HUES48 (cell line): ENCODE measurements at regions not wholly inside any gene's neighbourhood (a gene's known extent, or its start where the extent isn't known, plus 50 kb on each side); places are given as distances from the start of the nearest gene placed in this dataset.

ENCODE experiments used
- H3K27ac ChIP-seq: one replicate; pipeline ENCODE4 v1.7.0; 2013; ENCODE audit warnings: low read depth, low read length, inconsistent platforms
- H3K27me3 ChIP-seq: 2 replicates; pipeline ENCODE4 v1.6.1; 2013; ENCODE audit warnings: mild to moderate bottlenecking, low read length; ENCODE audit not compliant: control insufficient read depth, insufficient read depth
- H3K36me3 ChIP-seq: 2 replicates; pipeline ENCODE4 v1.6.1; 2013; ENCODE audit warnings: low read length; ENCODE audit not compliant: control insufficient read depth, insufficient read depth
- H3K4me1 ChIP-seq: 2 replicates; pipeline ENCODE4 v1.6.1; 2013; ENCODE audit warnings: mild to moderate bottlenecking, low read length; ENCODE audit not compliant: control insufficient read depth, insufficient read depth
- H3K4me3 ChIP-seq: 2 replicates; pipeline ENCODE4 v1.5.1; 2013; ENCODE audit warnings: mild to moderate bottlenecking, low read depth, low read length
- H3K9ac ChIP-seq: 2 replicates; pipeline ENCODE4 v1.6.1; 2013; ENCODE audit warnings: mild to moderate bottlenecking, low read depth, low read length, moderate library complexity
- H3K9me3 ChIP-seq: 2 replicates; pipeline ENCODE4 v1.6.1; 2013; ENCODE audit warnings: low read length; ENCODE audit not compliant: control insufficient read depth, insufficient read depth

- H3K4me1 ChIP-seq: no peaks in the 10 kb centered on the region; the same call in 1 of the 2 replicates
- no peaks in the 10 kb centered on the region for H3K27me3 ChIP-seq
- no peak overlapping the region for H3K27ac ChIP-seq
- H3K9ac ChIP-seq: no peak overlapping the region
- no peaks in the 10 kb centered on the region for H3K9me3 ChIP-seq
- H3K36me3 ChIP-seq: no peaks in the 10 kb centered on the region
- no peak overlapping the region for H3K4me3 ChIP-seq
Measured at GRCh38 chr4:152075253-152075928, 314.6 kb upstream of the GATB start.

- Histone ChIP-seq H3K36me3 (no peaks in the 10 kb centered on the region), H3K27ac (no peak overlapping the region), H3K4me1 (no peaks in the 10 kb centered on the region; the same call in 1 of the 2 replicates), H3K9ac (no peak overlapping the region), H3K27me3 (no peaks in the 10 kb centered on the region), H3K4me3 (no peak overlapping the region), H3K9me3 (no peaks in the 10 kb centered on the region)
Measured at GRCh38 chr4:152074573-152074972, 313.8 kb upstream of the GATB start.

- Histone ChIP-seq H3K27ac (no peak overlapping the region), H3K36me3 (no peaks in the 10 kb centered on the region), H3K27me3 (no peaks in the 10 kb centered on the region), H3K4me1 (no peaks in the 10 kb centered on the region; the same call in 1 of the 2 replicates), H3K9ac (no peak overlapping the region), H3K9me3 (no peaks in the 10 kb centered on the region), H3K4me3 (no peak overlapping the region)
Measured at GRCh38 chr4:152074088-152074437, 313.3 kb upstream of the GATB start.

- H3K4me3 ChIP-seq: no peak overlapping the region
- H3K9me3 ChIP-seq: no peaks in the 10 kb centered on the region
- no peaks in the 10 kb centered on the region for H3K36me3 ChIP-seq
- H3K4me1 ChIP-seq: no peaks in the 10 kb centered on the region; the same call in none of the 2 replicates
- H3K9ac ChIP-seq: no peak overlapping the region
- H3K27ac ChIP-seq: no peak overlapping the region
- H3K27me3 ChIP-seq: no peaks in the 10 kb centered on the region
Measured at GRCh38 chr4:152073351-152074087, 312.7 kb upstream of the GATB start.

- H3K9me3 ChIP-seq: no peaks in the 10 kb centered on the region
- H3K4me1 ChIP-seq: no peaks in the 10 kb centered on the region; the same call in none of the 2 replicates
- no peaks in the 10 kb centered on the region for H3K36me3 ChIP-seq
- H3K9ac ChIP-seq: no peak overlapping the region
- H3K27ac ChIP-seq: no peak overlapping the region
- H3K27me3 ChIP-seq: no peaks in the 10 kb centered on the region
- no peak overlapping the region for H3K4me3 ChIP-seq
Measured at GRCh38 chr4:152072906-152073305, 312.1 kb upstream of the GATB start.

- Histone ChIP-seq H3K4me1 (no peaks in the 10 kb centered on the region; the same call in none of the 2 replicates), H3K9me3 (no peaks in the 10 kb centered on the region), H3K36me3 (no peaks in the 10 kb centered on the region), H3K9ac (no peak overlapping the region), H3K27ac (no peak overlapping the region), H3K27me3 (no peaks in the 10 kb centered on the region), H3K4me3 (no peak overlapping the region)
Measured at GRCh38 chr4:152072001-152072485, 311.2 kb upstream of the GATB start.

DNA sequence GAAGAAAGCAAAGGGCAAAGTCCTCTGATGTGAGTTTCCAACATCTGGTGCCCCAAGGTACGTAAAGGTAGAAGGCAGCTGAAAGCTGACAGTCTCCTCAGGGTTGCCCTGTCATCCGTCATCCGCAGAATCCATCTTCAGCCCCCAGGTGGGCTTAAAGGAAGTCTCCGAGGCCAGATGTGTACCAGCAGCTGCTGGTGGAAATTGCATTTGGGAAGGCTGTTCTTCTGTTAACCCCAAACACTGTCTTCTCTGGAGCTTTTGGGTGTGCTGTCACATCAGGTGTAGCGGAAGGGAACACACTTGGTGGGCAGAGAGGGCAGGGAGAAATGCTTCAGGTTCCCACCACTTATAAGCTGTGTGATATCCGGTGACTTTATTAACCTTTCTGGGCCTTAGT, 310.0 kb upstream of the GATB start:
- no peaks in the 10 kb centered on the region for H3K27me3 ChIP-seq
- no peak overlapping the region for H3K27ac ChIP-seq
- no peaks in the 10 kb centered on the region; the same call in none of the 2 replicates for H3K4me1 ChIP-seq
- H3K9me3 ChIP-seq: no peaks in the 10 kb centered on the region
- H3K9ac ChIP-seq: no peak overlapping the region
- no peaks in the 10 kb centered on the region for H3K36me3 ChIP-seq
- no peak overlapping the region for H3K4me3 ChIP-seq

GRCh38 chr4:152068866-152069265, 308.1 kb upstream of the GATB start:
- Histone ChIP-seq H3K9ac (no peak overlapping the region), H3K9me3 (no peaks in the 10 kb centered on the region), H3K36me3 (no peaks in the 10 kb centered on the region), H3K4me3 (no peak overlapping the region), H3K27me3 (no peaks in the 10 kb centered on the region), H3K4me1 (peaks cover 1% of the 10 kb centered on the region), H3K27ac (no peak overlapping the region)

DNA sequence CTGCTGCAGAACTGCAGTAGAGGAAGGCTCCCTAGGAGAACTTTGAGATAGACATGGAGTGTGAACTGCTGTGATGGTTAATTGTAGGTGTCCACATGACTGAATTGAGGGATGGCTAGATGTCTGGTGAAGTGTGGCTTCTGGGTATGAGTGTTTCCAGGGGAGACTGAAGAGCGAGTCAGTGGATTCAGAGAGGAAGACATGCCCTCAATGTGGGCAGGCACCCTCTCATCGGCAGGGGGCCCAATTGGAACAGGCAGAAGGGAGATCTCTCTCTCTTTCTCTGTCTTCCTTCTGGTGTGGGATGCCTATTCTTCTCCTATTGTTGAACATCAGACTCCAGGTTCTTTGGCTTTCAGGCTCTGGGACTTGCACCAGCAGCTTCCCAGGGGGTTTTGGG, 304.7 kb upstream of the GATB start:
- H3K9ac ChIP-seq: no peak overlapping the region
- no peaks in the 10 kb centered on the region for H3K27me3 ChIP-seq
- H3K4me3 ChIP-seq: no peak overlapping the region
- H3K4me1 ChIP-seq: peaks cover 17% of the 10 kb centered on the region
- H3K27ac ChIP-seq: no peak overlapping the region
- H3K9me3 ChIP-seq: no peaks in the 10 kb centered on the region
- H3K36me3 ChIP-seq: no peaks in the 10 kb centered on the region

- no peaks in the 10 kb centered on the region for H3K36me3 ChIP-seq
- H3K4me3 ChIP-seq: no peak overlapping the region
- H3K9ac ChIP-seq: no peak overlapping the region
- no peak overlapping the region for H3K27ac ChIP-seq
- no peaks in the 10 kb centered on the region for H3K9me3 ChIP-seq
- H3K4me1 ChIP-seq: peaks cover 17% of the 10 kb centered on the region
- no peaks in the 10 kb centered on the region for H3K27me3 ChIP-seq
Measured at GRCh38 chr4:152064753-152065152, 303.9 kb upstream of the GATB start.

GRCh38 chr4:152064282-152064681, 303.5 kb upstream of the GATB start:
- Histone ChIP-seq H3K4me1 (peaks cover 17% of the 10 kb centered on the region), H3K4me3 (no peak overlapping the region), H3K9ac (no peak overlapping the region), H3K36me3 (no peaks in the 10 kb centered on the region), H3K27me3 (no peaks in the 10 kb centered on the region), H3K9me3 (no peaks in the 10 kb centered on the region), H3K27ac (no peak overlapping the region)
